ENCODE measurements at regions not wholly inside any gene's neighbourhood (a gene's known extent, or its start where the extent isn't known, plus 50 kb on each side); places are given as distances from the start of the nearest gene placed in this dataset.

- no peak for DNase-seq (ENCODE audit: low read depth, low spot score)
Measured at GRCh38 chr17:77782611-77783010, 175.9 kb upstream of the TNRC6C start.

GRCh38 chr17:77783991-77784820, 174.3 kb upstream of the TNRC6C start:
- no peak for DNase-seq (ENCODE audit: low read depth, low spot score)

- no peak for DNase-seq (ENCODE audit: low read depth, low spot score)
Measured at GRCh38 chr17:77785312-77785905, 173.1 kb upstream of the TNRC6C start.

GRCh38 chr17:77786090-77786489, 172.4 kb upstream of the TNRC6C start:
- DNase-seq (ENCODE audit: low read depth, low spot score) = no peak

GRCh38 chr17:77786740-77787505, 171.6 kb upstream of the TNRC6C start:
- DNase-seq (ENCODE audit: low read depth, low spot score) = no peak

- peak; percentile 84 for DNase-seq (ENCODE audit: low read depth, low spot score)
Measured at GRCh38 chr17:77790143-77790829, 168.2 kb upstream of the TNRC6C start.

GRCh38 chr17:77792626-77793025, 165.9 kb upstream of the TNRC6C start:
- DNase-seq (ENCODE audit: low read depth, low spot score) = no peak

- DNase-seq (ENCODE audit: low read depth, low spot score) = no peak
Measured at GRCh38 chr17:77793146-77793970, 165.1 kb upstream of the TNRC6C start.

GRCh38 chr17:77793971-77794235, 164.6 kb upstream of the TNRC6C start:
- DNase-seq (ENCODE audit: low read depth, low spot score) = no peak

GRCh38 chr17:77794846-77795245, 163.7 kb upstream of the TNRC6C start:
- no peak for DNase-seq (ENCODE audit: low read depth, low spot score)

GRCh38 chr17:77795685-77796084, 162.8 kb upstream of the TNRC6C start:
- DNase-seq (ENCODE audit: low read depth, low spot score) = no peak

- DNase-seq (ENCODE audit: low read depth, low spot score) = no peak
Measured at GRCh38 chr17:77796176-77796860, 162.2 kb upstream of the TNRC6C start.

- no peak for DNase-seq (ENCODE audit: low read depth, low spot score)
Measured at GRCh38 chr17:77798031-77798430, 160.5 kb upstream of the TNRC6C start.

- no peak for DNase-seq (ENCODE audit: low read depth, low spot score)
Measured at GRCh38 chr17:77798481-77798880, 160.0 kb upstream of the TNRC6C start.

- DNase-seq (ENCODE audit: low read depth, low spot score) = no peak
Measured at GRCh38 chr17:77800816-77801215, 157.7 kb upstream of the TNRC6C start.

GRCh38 chr17:77801545-77802332, 156.8 kb upstream of the TNRC6C start:
- no peak for DNase-seq (ENCODE audit: low read depth, low spot score)

GRCh38 chr17:77802333-77802615, 156.2 kb upstream of the TNRC6C start:
- no peak for DNase-seq (ENCODE audit: low read depth, low spot score)

- peak; percentile 68 for DNase-seq (ENCODE audit: low read depth, low spot score)
Measured at GRCh38 chr17:77802811-77803220, 155.7 kb upstream of the TNRC6C start.

- DNase-seq (ENCODE audit: low read depth, low spot score) = no peak
Measured at GRCh38 chr17:77803726-77804125, 154.8 kb upstream of the TNRC6C start.

GRCh38 chr17:77804796-77805426, 153.6 kb upstream of the TNRC6C start:
- DNase-seq (ENCODE audit: low read depth, low spot score) = no peak

Data from ELF-1 (cell line).